Skeletal muscle cell (primary cell): ENCODE measurements at regions not wholly inside any gene's neighbourhood (a gene's known extent, or its start where the extent isn't known, plus 50 kb on each side); places are given as distances from the start of the nearest gene placed in this dataset.
A peak's percentile ranks its signal among the peaks of the same experiment; 100 is the strongest.

Experiments
- DNase-seq: peaks from one replicate; pipeline ENCODE4 v3.0.0-alpha.2; 2010; ENCODE audit warnings: low read depth
- H3K4me3 ChIP-seq: 2 replicates; pipeline ENCODE4 v1.5.1; 2011; ENCODE audit warnings: low read depth, mild to moderate bottlenecking, control low read depth, low read length, moderate library complexity

- DNase-seq, result no peak
- H3K4me3 ChIP-seq, result no peak overlapping the region
Measured at GRCh38 chr12:126067626-126068329, 1002.5 kb downstream of the AACS start.

- no peak overlapping the region for H3K4me3 ChIP-seq
- peak; percentile 8 for DNase-seq
Measured at GRCh38 chr12:126069549-126070165, 1004.4 kb downstream of the AACS start.

DNA sequence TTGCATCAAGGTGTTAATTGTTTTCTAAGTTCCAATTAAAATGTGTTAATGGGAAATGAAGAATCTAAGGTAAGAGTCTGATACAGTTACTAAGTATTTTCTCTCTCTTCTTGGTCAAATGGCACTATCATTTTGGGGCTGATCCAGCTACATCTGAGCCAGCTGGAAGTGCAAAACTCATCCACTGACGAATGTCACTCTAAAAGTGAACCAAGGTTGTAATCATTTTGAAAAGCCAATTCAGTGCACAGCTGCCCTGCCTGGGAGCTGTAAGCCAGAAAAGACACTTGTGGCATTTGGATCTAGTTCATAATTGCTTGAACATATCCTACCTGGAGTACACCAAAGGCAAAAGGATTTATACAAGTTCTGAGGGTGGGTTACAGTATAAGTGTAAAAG is 1011.3 kb downstream of the AACS start:
- H3K4me3 ChIP-seq, result no peak overlapping the region
- DNase-seq, result no peak

- no peak for DNase-seq
- no peak overlapping the region for H3K4me3 ChIP-seq
Measured at GRCh38 chr12:126083926-126084325, 1018.7 kb downstream of the AACS start.

GRCh38 chr12:126084480-126084879 is 1019.2 kb downstream of the AACS start:
- no peak overlapping the region for H3K4me3 ChIP-seq
- no peak for DNase-seq

DNA sequence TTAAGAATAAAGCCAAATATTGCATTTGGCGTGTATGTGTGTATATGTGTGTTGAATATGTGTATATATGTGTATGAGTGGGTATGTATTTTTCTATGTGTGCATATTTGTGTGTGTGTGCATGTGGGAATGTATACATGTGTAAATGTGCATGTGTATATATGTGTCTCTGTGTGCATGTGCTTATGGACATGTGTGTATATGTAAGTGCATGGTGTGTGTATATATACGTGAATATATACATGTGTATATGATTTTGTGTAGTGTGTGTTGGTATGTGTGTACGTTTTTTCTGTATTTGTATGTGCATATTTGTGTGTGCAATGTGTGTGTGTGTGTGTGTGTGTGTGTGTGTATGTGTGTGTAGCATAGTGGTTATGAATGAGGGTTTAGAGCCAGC is 1021.0 kb downstream of the AACS start:
- no peak for DNase-seq
- H3K4me3 ChIP-seq, result no peak overlapping the region

DNA sequence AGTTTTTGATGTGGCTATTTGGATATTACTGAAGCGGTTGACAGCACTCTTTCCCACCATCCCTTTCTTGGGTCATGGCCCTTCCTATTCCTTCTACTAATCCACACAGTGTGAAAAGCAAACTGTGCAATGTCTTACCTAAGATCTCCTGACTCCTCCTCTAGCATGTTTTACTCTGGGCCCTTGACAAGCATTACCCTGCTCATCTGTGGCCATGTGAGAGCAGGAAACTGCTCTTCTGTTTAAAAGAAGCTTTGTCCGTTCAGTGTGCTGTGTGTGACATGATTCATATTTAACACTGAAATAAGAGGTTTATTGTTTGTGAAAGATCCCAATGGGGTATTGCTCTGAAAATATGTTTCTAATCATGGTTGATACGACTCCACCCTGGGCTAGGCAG is 1022.5 kb downstream of the AACS start:
- H3K4me3 ChIP-seq, result no peak overlapping the region
- DNase-seq, result no peak

- DNase-seq, result peak; percentile 3
- H3K4me3 ChIP-seq, result no peak overlapping the region
Measured at GRCh38 chr12:126093908-126094307, 1028.7 kb downstream of the AACS start.

DNA sequence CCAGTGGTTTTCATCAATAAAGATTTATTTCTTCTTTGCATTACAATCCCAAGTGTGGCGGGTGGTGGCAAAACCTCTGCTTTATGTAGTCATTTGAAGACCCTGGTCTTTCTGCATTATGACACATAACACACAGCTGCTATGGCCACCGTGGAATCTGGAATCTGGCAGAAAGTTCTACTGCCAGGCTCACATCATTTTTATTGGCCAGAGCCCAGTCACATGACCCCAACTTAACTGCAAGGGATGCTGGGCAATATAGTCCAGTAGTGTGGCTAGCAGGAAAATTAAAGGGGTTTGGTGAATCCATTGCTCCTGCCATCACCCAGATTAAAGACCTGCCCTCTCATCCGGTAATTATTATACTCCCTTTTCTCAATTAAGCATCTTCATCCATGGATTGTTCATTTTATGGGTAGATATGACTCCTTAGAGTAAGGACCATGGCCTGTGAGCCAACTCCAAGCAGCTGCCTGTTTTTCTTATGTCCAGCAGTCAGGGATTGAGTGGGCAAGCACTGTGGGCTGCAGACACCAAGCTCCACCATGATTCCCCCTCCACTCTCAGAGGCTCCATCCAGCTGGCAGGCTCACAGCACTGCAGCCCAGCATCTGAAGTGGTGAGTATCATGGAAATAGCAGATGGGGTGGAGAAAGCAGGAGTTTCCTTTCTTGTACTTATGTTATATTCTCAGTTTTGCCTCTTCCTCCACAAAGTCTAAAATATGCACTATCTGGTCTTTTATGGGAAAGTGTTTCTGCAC is 1030.7 kb downstream of the AACS start:
- DNase-seq, result no peak
- H3K4me3 ChIP-seq, result no peak overlapping the region

GRCh38 chr12:126106706-126107105 is 1041.5 kb downstream of the AACS start:
- H3K4me3 ChIP-seq, result no peak overlapping the region
- DNase-seq, result no peak

- no peak overlapping the region for H3K4me3 ChIP-seq
- no peak for DNase-seq
Measured at GRCh38 chr12:126107659-126108058, 1042.4 kb downstream of the AACS start.

DNA sequence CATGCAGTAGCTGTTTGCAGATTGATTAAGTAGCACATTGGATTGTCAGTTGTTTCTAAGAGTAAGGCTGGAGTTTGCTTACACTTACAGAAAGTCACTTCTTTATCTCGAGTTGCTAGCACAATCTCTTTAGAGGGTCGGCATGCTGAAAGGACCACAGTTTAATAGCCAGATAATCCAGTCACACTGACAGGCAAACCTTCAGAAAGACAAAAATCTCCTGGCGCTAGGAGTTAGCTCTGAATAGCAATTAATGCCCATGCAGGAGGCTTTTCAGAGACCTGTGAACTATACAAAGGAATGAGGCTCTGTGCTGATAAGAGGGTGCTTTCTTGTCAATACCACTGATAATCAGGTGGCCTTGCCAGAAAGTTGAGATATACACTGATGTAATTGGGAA is 1043.0 kb downstream of the AACS start:
- DNase-seq, result no peak
- H3K4me3 ChIP-seq, result no peak overlapping the region

DNA sequence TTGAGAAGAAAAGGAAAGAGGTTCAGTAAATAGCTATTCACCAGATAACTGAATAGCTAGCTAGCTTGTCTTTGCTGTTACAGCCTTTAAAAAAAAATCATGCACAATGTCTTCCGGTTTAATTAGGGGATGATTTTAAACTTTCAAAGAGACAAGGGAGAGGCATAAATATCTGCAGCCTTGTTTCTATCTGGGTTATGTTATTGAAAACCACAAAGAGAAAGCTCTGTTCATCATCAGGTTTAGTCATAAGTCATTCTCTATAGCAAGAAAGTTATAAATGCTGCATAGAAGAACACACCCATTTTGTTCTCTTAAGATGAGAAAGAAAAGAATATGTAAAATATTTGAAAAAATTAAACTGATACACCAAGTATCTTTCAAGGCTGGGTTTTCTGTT is 1046.9 kb downstream of the AACS start:
- DNase-seq, result no peak
- H3K4me3 ChIP-seq, result no peak overlapping the region

- H3K4me3 ChIP-seq, result no peak overlapping the region
- no peak for DNase-seq
Measured at GRCh38 chr12:126112849-126113248, 1047.6 kb downstream of the AACS start.

GRCh38 chr12:126114441-126114840 is 1049.2 kb downstream of the AACS start:
- H3K4me3 ChIP-seq, result no peak overlapping the region
- DNase-seq, result no peak

DNA sequence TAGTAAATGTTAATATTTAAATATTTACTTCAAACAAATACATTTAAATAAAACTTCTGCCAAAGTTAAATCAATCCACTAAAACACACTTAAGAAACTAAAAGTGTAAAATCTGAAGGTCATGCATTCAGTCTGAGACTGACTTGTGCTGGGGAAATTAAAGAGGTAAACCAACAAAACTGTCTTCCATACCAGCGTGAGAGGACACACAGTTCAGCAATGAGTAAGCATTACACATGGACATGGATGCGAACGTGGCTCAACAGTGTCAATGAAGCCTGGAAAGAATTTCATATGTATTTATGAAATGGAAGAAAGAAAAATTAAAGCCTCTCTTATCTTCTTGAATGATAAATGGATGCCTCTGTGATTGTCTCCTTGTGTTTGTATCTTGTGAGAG is 1052.3 kb downstream of the AACS start:
- DNase-seq, result no peak
- no peak overlapping the region for H3K4me3 ChIP-seq

- no peak for DNase-seq
- no peak overlapping the region for H3K4me3 ChIP-seq
Measured at GRCh38 chr12:126139355-126139754, 1074.1 kb downstream of the AACS start.

DNA sequence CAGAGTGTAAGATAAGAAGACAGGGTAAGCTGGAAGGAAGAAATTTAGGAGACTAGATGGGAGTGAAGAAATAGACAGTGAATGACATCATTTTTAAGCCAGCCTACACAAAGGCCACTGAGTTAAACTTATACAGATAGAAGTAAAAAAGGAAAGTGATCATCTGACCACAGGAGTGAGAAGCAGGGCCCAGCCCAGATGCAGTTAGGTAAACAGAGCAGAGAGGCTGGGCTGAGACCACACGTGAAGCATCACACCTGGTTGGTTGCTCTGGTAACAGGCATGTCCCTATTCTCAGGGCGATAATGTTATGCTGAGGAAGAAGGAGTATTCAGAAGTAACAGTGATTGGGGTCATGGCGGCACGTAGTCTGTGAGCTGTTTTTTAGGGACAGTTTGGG is 1079.4 kb downstream of the AACS start:
- no peak overlapping the region for H3K4me3 ChIP-seq
- DNase-seq, result no peak

- H3K4me3 ChIP-seq, result no peak overlapping the region
- no peak for DNase-seq
Measured at GRCh38 chr12:126147321-126147720, 1082.1 kb downstream of the AACS start.

- DNase-seq, result no peak
Measured at GRCh38 chr12:126156806-126157574, 1091.8 kb downstream of the AACS start.

More at GRCh38 chr12:126156806-126157574, 1091.8 kb downstream of the AACS start:
- H3K4me3 ChIP-seq, result no peak overlapping the region
